ACHN (cell line): ENCODE measurements at regions not wholly inside any gene's neighbourhood (a gene's known extent, or its start where the extent isn't known, plus 50 kb on each side); places are given as distances from the start of the nearest gene placed in this dataset.
"Not testable (repeated sequence)": the region's sequence is repeated elsewhere in the genome, so short reads cannot be mapped to it uniquely, and the experiment has no call there.

Experiments used
- DNase-seq: peaks from one replicate; pipeline ENCODE4 v3.0.0-alpha.2; 2015
- in situ Hi-C: cut with HindIII; loops from 2 replicates; pipeline ENCODE4 v1.10.0; 2017; ENCODE audit warnings: low sequenced_read_pairs, low pct_ligation_motif_present, low pct_unique_long_range_greater_than_20kb

DNA sequence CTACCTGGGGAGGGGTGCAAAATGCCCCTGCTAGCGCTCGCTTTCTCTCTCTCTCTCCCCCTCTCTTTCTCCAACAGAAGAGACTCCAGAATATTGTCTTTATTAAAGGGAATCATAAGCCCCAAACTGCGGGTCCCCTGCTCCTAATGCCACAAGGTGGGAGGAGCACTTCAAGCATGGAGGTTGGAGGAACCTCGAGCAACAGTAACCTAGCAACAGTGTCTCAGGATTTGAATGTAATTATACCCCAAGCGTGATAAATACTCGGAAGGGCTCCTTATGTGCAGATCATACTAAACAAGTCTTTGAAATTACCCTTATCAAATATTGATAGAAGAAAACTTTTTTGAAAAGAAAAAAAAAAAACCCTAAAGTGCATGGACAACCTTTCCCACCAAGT, 582.2 kb upstream of the PPP2R3A start:
- in situ Hi-C loops: no loop called here
- DNase-seq: no peak

DNA sequence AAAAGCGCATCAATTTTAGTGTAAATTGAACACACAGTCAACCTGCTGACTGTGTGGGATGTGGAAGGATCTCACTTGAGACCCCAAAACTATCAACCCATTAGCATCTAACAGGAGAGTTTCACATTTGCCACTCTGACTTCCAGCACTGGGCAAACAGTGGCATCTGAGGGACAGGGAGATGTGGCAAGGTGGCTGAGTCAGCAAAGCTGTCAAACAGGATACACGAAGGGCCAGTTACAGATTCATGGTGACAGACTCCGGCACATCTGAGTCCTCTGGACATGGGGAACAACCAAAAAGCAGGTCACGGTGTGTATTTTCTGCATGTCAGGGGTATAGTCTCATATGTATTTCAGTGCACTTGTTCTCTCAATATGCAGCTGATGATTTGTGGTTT, 573.4 kb upstream of the PPP2R3A start:
- in situ Hi-C loops: no loop called here
- DNase-seq: no peak

DNA sequence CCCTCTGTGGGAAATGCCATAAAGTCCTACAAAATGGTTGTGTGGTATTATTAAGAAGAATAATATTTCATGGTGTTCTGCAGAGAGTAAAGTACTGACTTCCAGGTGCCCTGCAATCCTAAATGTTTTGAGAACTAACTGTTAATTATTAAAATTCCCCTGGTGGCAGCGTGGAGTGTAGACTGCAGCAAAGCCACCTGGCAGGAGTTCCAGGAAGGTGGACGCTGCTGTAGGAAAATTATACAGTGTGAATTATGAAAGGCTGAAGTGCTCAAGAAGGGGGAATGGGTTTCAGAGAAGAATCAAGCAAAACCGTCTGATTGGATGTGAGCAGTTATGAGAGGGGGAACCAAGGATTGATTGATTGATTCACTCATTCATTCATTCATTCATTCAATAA, 572.4 kb upstream of the PPP2R3A start:
- no peak for DNase-seq
- in situ Hi-C loops: no loop called here

DNA sequence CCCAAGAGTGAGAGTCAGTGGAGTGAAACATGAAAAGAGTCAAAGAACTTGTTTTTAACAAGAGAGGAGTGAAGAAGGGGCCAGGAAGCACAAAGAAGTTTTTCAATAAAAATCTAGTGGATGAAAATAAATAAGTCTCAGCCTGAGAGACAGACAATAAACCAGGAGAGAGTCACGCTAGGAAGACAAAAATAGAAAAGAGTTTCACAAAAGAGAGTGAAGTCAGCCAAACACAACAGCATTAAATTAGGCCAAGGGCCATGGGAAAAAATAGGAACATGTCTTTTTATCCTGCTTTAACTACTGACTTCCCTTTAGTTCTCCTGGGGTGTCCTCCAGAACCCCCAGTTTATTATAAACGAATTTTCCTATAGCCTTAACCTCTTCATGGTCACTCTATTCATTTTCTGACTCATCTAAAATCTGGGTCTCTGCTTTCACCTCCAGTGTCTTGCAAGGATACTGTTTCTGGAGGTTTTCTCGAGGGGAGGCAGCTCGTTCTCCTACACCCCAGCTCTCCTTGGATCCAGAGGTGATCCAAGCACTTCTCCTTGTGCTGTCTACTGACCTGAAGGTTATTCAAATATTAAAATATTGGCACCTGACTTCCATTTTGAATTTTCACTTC, 571.5 kb upstream of the PPP2R3A start:
- DNase-seq: no peak
- in situ Hi-C loops: no loop called here

DNA sequence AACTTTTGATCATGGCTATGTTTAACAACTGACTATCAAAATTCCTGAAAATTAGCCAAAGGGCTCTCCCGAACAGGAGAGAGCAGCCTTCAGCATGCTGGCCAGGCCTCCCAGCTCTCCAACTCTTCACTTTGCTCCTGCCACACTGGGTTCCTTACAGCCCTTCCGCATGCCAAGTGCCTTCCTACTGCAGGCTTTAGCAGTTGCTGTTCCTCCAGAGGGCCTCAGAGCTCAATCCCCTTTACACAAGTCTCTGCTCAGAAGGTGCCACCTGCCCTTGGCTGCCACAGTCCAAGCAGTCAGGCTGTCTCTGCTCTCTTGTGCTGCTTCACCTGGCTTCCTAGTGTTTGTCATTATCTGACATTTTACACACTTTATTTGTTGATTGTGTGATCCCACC, 553.1 kb upstream of the PPP2R3A start:
- no peak for DNase-seq

DNA sequence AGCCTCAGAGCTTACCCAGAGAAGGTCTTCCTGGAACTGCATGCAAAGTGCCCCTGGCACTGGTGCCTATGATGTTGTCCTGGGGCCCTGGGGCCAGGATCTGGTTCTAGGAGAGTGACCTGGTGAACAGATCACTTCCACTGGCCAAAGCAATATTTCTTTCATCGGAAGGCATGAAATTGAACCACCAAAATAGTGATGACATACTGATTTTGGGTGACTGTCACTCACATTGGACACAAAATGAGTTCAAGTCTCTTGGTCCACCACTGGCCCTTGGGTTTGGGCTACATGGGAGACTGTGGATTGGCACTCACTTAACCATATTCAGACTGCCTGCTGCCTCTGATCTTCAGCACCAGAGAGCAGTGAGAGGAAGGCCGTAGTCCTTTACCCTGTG, 549.3 kb upstream of the PPP2R3A start:
- no peak for DNase-seq
- in situ Hi-C loops: no loop called here

More for the DNA sequence above, 553.1 kb upstream of the PPP2R3A start:
- in situ Hi-C loops: no loop called here

DNA sequence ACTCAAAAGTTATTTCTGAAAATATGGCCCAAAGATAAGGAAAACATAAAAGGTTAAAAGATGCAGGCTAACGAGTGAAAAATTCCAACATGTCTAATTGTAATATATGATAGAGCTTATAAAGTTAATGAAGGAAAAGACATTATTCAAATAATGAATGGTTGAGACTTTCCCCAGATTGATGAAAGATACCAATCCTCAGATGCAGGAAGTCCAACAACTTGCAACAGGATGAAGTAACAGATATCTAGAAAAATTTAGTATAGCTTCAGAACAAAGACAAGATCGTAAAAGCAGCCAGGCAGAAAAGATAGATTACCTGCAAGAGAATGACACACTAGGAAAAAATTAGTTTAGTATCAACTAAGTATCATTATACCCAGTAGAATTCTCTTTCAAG, 546.4 kb upstream of the PPP2R3A start:
- DNase-seq: no peak
- in situ Hi-C loops: no loop called here

DNA sequence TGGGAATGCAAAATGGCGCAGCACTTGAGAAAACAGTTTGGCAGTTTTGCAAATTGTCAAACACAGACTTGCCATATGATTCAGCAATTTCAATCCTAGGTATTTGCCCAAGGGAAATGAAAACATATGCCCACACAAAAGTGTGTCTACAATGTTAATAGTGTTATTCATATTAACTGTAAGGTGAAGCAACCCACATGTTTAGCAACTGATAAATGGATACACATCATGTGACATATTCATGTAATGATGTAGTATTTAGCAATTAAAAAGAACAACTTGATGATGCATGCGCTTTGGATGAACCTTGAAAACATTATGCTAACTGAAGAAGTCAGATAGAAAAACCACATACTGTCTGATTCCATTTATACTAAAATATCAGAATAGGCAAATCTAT, 539.0 kb upstream of the PPP2R3A start:
- in situ Hi-C loops: no loop called here
- DNase-seq: no peak

DNA sequence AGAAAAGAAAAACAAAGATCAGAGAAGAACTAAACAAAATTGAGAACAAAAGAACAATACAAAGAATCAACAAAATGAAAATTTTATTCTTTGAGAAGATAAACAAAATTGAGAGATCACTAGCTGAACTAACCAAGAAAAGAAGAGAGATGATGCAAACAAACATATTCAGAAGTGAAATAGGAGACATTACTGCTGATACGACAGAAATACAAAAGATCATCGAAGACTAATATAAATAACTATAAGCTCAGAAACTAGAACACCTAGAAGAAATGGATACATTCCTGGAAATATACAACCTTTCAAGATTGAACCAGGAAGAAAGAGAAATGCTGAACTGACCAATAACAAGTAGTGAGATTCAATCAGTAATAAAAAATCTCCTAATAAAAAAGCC, 533.1 kb upstream of the PPP2R3A start:
- in situ Hi-C loops: no loop called here
- no peak for DNase-seq

DNA sequence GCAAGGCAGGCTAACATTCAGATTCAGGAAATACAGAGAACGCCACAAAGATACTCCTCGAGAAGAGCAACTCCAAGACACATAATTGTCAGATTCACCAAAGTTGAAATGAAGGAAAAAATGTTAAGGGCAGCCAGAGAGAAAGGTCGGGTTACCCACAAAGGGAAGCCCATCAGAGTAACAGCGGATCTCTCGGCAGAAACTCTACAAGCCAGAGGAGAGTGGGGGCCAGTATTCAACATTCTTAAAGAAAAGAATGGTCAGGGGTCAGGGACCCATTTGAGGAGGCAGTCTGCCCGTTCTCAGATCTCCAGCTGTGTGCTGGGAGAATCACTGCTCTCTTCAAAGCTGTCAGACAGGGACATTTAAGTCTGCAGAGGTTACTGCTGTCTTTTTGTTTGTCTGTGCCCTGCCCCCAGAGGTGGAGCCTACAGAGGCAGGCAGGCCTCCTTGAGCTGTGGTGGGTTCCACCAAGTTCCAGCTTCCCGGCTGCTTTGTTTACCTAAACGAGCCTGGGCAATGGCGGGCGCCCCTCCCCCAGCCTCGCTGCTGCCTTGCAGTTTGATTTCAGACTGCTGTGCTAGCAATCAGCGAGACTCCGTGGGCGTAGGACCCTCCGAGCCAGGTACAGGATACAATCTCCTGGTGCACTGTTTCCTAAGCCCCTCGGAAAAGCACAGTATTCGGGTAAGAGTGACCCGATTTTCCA, 526.5 kb upstream of the PPP2R3A start:
- DNase-seq, in situ Hi-C loops: not testable (repeated sequence)

DNA sequence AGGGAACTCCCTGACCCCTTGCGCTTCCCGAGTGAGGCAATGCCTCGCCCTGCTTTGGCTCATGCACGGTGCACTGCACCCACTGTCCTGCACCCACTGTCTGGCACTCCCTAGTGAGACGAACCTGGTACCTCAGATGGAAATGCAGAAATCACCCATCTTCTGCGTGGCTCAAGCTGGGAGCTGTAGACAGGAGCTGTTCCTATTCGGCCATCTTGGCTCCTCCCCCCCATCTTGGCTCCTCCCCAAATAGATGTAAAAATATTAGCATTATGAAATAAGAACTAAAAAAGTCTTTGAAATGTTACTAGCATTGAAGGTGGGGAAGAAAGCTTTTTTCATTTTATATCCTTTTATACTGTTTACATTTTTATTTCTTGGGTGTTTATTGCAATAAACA, 525.9 kb upstream of the PPP2R3A start:
- in situ Hi-C loops, DNase-seq: not testable (repeated sequence)

DNA sequence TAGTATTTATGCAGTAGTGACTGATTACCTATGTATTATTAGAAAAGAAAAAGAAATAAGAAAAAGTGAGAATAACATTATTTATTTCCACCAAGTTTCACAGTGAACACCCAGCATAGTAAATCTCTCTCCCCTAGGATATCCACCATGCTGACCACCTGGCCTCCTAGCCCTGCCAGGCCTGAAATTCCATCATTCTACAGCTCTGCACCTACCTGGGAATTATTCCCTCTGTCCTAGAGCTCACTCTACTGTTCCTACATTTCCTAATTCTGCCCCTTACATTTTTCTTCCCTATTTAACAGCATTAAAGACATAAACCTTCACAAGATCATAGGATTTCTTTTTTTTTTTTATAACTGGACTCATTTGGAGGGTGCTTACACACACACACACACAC, 525.3 kb upstream of the PPP2R3A start:
- in situ Hi-C loops: no loop called here
- DNase-seq: no peak

DNA sequence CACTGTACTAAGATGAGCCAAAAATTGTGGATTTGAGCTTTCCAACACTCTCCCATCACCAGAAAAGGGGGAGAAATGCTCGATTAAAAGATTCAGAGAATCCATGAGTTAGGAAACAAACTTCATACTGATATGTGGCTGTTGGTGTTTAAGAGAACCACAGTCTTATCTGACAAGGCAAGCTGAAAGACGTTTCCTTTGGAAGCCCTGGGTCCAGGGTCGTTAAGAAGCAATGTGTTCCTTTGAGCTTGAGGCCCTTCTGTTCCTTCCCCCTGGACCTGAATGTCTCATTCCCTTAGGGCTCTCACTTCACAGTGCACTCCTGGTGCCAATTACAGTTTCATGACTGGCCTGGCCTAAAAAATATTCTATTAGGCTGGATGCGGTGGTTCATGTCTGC, 524.8 kb upstream of the PPP2R3A start:
- DNase-seq: no peak
- in situ Hi-C loops: no loop called here

DNA sequence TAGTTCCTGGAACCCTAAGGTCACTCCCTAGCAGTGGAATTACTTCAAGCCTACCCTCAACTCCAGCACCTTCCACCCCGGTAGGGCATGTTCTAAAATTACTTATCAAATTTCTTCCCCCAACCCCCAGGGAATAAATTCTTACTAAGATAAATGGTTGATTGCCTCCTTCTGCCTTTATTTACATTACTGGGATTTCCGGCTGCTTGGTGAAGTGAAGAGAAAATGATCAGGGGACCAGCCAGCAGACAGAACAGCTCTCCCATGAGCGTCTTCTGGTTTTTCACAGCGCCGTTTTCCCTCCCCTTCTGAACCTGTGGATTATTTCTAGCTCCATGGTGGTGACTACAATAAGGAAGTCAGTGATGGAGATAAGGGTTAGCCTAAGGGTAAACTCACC, 521.5 kb upstream of the PPP2R3A start:
- in situ Hi-C loops: no loop called here
- DNase-seq: no peak

DNA sequence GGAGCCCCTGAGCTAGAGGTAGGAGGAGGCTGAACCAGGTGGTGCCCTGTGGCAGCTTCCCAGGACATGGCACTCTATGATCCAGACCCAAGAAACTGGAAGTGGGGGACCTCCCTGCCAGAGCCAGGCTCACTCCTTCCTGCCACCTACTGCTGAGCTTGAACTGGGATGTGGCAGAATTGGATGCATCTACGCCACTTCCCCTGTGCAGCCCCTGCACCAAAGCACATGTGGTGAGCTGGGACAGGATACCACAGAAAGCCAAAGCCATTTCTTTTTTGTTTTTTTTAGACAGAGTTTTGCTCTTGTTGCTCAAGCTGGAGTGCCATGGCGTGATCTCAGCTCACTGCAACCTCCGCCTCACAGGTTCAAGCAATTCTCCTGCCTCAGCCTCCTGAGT, 518.0 kb upstream of the PPP2R3A start:
- in situ Hi-C loops: no loop called here
- no peak for DNase-seq

DNA sequence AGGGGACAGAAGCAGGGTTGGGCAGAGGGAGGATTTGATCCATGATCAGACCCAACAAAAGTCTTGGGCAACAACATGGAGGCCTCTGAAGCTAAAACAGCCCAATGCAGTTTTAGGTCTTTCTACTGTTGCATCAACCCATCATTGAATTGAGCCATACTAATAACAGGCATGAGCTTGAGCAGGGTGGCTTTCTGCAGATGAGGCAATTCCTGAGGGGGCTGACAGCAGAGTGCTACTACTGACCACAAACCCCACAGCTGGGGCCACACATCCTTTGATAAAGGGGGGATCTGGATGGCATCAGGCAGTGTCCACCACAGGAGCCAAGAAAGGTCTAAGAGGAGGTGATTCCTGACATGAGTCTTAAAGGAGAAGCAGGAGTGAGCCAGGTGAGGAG, 517.0 kb upstream of the PPP2R3A start:
- no peak for DNase-seq
- in situ Hi-C loops: no loop called here

DNA sequence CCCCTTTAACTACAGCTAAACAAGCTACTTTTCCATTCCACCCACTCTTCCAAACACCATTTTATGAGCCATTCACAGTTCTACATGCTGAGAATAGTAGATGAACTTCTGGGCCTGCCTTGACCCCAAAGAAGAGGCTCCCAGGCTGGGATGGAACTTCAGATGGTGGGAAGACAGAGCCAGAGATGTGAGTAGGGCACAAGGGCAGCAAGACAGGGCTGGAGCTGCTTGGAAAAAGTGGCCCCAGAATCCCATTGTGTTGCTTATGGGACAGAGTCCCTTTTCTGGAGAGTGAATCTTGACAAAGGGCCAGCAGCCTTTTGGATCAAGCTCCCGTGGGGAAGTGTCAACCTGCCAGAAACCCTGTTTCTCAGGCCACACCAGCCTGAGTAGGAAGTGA, 516.5 kb upstream of the PPP2R3A start:
- in situ Hi-C loops: no loop called here
- DNase-seq: no peak

DNA sequence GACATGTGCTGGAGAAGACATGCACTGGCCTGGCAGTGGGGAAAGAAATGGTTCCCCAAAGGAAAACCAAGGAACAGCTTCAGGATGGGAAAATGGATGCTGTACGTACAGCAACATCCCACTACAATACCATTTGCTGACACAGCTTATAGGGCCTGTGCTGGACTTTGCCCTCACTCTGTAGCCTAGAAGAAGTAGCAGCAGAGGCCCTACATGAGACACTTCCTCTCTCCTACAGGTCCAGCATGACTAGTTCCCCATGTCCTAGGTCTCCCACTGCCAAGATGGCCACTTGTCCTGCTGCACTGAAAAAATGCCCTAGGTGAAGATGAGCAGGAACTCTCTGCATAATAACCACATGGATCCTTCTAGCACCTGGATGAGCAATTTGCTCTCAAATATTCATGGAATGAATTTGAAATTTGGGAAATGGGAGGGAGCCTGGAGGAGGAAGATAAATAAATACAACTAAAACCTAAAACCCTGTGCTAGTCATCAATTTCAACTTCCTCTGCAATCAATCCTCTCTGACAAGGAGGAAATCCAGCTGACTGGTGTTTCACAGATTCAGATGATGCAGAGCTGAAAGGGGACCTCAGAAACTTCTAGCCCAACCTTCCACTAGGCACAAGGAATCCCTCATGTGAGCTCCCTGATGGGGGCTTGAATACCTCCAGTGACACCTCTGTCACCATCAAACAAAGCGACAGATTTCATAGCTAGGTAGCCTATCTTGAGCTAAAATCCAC, 514.3 kb upstream of the PPP2R3A start:
- no peak for DNase-seq
- in situ Hi-C loops: no loop called here

DNA sequence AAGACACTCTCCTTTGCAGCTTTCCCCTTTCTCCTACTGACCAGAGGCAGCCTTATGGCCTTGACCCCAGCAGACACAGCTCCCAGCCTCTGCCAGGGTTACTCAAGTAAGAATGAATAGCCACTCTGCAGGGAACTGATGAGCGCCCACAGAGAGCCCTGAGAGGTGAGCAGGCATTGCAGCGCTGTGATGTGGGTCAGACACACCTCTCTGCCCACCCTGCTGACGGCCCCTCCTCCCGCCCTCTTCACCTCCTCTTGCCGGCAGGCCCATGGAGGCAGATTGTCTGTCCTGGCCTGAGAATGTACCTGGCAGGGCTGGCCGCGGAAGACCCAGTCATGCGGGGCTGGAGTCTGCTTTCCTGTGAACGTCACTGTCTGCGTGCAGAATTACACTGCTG, 512.6 kb upstream of the PPP2R3A start:
- DNase-seq: no peak
- in situ Hi-C loops: no loop called here

DNA sequence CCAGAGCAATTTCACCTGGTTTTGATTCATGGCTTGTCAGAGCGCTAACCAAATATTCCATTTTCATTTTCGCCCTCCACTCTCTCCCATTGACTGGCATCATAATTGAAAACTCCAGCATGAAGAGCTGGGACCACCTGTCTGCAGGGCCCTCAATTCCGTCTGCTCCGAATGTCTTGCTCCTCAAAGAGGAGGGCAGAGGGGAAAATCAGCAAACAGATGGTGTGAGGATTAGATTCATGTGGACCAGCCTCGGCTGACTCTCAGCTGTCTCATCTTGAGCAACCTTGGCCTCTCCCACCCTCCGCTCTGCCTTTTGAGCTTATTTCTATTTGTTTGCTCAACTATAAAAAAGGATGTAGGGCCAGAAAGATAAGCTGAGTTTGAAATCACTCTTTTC, 512.2 kb upstream of the PPP2R3A start:
- DNase-seq: no peak
- in situ Hi-C loops: no loop called here
